ENCODE measurements at regions not wholly inside any gene's neighbourhood (a gene's known extent, or its start where the extent isn't known, plus 50 kb on each side); places are given as distances from the start of the nearest gene placed in this dataset.
A peak's percentile ranks its signal among the peaks of the same experiment; 100 is the strongest.

DNA sequence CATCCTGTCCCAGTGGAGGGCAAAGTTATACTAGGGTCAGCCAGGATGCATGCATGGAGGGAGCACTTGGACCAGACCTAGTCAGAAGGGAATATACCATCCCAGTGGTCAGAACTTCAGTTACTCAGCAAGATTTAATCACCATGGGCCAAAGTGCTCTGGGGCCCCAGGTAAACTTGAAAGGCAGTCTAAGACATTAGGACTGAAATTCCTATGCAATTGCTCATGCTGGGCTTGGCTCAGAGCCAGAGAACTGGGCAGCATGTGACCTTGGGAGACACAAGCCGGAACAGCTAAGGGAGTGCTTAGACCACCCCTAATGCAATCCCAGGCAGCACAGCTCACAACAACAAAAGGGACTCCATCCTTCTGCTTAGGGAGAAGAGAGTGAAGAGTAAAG lies 401.3 kb downstream of the KCNJ3 start:
- no peaks in the 10 kb centered on the region for H3K36me3 ChIP-seq
- DNase-seq (peak in 1 of 5 donors; percentile 24), ATAC-seq (no peak)
- peaks cover 0 to 5% (median 0%) of the 10 kb centered on the region in 12 donors for H3K9me3 ChIP-seq
- no peak overlapping the region for H3K4me3 ChIP-seq
- intact Hi-C loops (cut with DNase I) = no loop called here
- no peaks in the 10 kb centered on the region for H3K27me3 ChIP-seq
- no peak overlapping the region for H3K27ac ChIP-seq
- 30 to 50% (median 39%) methylated on average over 1 of the region's 1 CpG for WGBS, 4 donors
- no peaks in the 10 kb centered on the region for H3K4me1 ChIP-seq
- no peak for TF ChIP-seq CTCF (IDR thresholded peaks at IDR 0.05)
- no peak for TF ChIP-seq POLR2A (IDR thresholded peaks at IDR 0.05)

GRCh38 chr2:155095613-155096012 lies 397.1 kb downstream of the KCNJ3 start:
- Histone ChIP-seq H3K4me3 (no peak overlapping the region), H3K4me1 (no peaks in the 10 kb centered on the region), H3K36me3 (no peaks in the 10 kb centered on the region), H3K27ac (no peak overlapping the region), H3K27me3 (no peaks in the 10 kb centered on the region), H3K9me3 (no peaks in the 10 kb centered on the region)
- WGBS, 4 donors = 86 to 97% (median 88%) methylated on average over 1 of the region's 1 CpG
- intact Hi-C loops (cut with DNase I) = no loop called here
- no peak for DNase-seq
- ATAC-seq = no peak
- TF ChIP-seq CTCF (IDR thresholded peaks at IDR 0.05) (no peak), POLR2A (IDR thresholded peaks at IDR 0.05) (no peak)

- H3K9me3 ChIP-seq = peaks cover 0 to 3% (median 0%) of the 10 kb centered on the region in 12 donors
- 49 to 60% (median 55%) methylated on average over 2 of the region's 2 CpGs for WGBS, 4 donors
- ATAC-seq = no peak
Observed at GRCh38 chr2:155080373-155080772, 381.9 kb downstream of the KCNJ3 start.

GRCh38 chr2:155070489-155070888 lies 372.0 kb downstream of the KCNJ3 start:
- no peak for TF ChIP-seq CTCF (IDR thresholded peaks at IDR 0.05)
- TF ChIP-seq POLR2A (IDR thresholded peaks at IDR 0.05) = no peak
- no peak overlapping the region for H3K27ac ChIP-seq

More at GRCh38 chr2:155080373-155080772, 381.9 kb downstream of the KCNJ3 start:
- no peaks in the 10 kb centered on the region for H3K27me3 ChIP-seq
- DNase-seq = no peak
- TF ChIP-seq CTCF (IDR thresholded peaks at IDR 0.05) (no peak), POLR2A (IDR thresholded peaks at IDR 0.05) (no peak)
- H3K4me1 ChIP-seq = no peaks in the 10 kb centered on the region
- H3K27ac ChIP-seq = no peak overlapping the region
- no peak overlapping the region for H3K4me3 ChIP-seq
- intact Hi-C loops (cut with DNase I) = no loop called here
- H3K36me3 ChIP-seq = no peaks in the 10 kb centered on the region

More at GRCh38 chr2:155070489-155070888, 372.0 kb downstream of the KCNJ3 start:
- H3K4me1 ChIP-seq = no peaks in the 10 kb centered on the region
- peaks cover 0 to 15% (median 0%) of the 10 kb centered on the region in 12 donors for H3K9me3 ChIP-seq
- ATAC-seq = no peak
- WGBS, 4 donors = 88 to 100% (median 94%) methylated on average over 1 of the region's 1 CpG
- H3K4me3 ChIP-seq = no peak overlapping the region
- no peak for DNase-seq
- no peaks in the 10 kb centered on the region for H3K36me3 ChIP-seq
- H3K27me3 ChIP-seq = no peaks in the 10 kb centered on the region
- intact Hi-C loops (cut with DNase I) = no loop called here

Data from heart left ventricle (tissue), 16 donors.